GM20000 (cell line): ENCODE measurements at regions not wholly inside any gene's neighbourhood (a gene's known extent, or its start where the extent isn't known, plus 50 kb on each side); places are given as distances from the start of the nearest gene placed in this dataset.

Experiments used
- DNase-seq: peaks from one replicate; pipeline ENCODE4 v3.0.0; 2012; ENCODE audit warnings: low spot score
- TF ChIP-seq, protein P1 (sequence below): IDR thresholded peaks from 2 replicates; pipeline ENCODE4 v1.5.1; 2012; ENCODE audit warnings: mild to moderate bottlenecking, control low read depth; ENCODE audit errors: extremely low read depth, missing control alignments

DNA sequence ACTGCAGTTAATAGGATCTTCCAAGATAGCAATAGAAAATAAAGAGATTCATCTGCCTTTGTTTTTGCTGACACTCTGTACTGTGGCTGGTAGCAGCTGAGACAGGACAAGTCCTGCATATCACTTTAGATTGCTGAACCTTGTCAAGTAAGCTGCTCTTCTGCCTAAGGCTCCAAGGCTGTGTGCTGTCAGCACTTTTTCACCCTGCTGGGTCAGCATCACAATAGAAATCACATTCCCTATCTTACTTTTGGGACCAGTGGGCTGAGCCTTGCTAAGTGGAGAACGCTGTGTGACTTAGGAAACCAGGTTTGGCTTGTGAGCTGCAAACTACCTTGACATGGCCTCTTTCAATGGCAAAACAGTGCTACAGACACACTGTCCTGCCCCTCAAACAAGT, 263.9 kb downstream of the FRK start:
- no peak for DNase-seq
- TF ChIP-seq, protein P1, sequence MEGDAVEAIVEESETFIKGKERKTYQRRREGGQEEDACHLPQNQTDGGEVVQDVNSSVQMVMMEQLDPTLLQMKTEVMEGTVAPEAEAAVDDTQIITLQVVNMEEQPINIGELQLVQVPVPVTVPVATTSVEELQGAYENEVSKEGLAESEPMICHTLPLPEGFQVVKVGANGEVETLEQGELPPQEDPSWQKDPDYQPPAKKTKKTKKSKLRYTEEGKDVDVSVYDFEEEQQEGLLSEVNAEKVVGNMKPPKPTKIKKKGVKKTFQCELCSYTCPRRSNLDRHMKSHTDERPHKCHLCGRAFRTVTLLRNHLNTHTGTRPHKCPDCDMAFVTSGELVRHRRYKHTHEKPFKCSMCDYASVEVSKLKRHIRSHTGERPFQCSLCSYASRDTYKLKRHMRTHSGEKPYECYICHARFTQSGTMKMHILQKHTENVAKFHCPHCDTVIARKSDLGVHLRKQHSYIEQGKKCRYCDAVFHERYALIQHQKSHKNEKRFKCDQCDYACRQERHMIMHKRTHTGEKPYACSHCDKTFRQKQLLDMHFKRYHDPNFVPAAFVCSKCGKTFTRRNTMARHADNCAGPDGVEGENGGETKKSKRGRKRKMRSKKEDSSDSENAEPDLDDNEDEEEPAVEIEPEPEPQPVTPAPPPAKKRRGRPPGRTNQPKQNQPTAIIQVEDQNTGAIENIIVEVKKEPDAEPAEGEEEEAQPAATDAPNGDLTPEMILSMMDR = no peak

DNA sequence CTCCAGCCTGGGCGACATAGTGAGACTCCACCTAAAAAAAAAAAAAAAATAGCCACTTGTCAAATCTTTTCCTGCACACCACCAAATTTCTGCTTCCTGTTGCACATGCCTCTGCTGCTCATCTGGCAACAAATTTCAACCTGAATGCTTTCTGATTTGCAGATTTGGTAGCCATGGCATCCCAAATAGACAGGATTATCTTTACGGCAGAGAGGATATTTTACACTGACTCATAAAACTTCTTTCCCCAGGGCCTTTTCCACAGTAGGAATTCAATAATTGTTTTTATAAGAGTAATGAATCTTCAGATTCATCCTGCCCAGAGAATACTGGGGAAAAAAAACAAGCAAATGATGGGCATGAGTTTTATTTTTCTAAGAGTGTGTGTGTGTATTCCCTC, 264.6 kb downstream of the FRK start:
- TF ChIP-seq, protein P1 = no peak
- no peak for DNase-seq

DNA sequence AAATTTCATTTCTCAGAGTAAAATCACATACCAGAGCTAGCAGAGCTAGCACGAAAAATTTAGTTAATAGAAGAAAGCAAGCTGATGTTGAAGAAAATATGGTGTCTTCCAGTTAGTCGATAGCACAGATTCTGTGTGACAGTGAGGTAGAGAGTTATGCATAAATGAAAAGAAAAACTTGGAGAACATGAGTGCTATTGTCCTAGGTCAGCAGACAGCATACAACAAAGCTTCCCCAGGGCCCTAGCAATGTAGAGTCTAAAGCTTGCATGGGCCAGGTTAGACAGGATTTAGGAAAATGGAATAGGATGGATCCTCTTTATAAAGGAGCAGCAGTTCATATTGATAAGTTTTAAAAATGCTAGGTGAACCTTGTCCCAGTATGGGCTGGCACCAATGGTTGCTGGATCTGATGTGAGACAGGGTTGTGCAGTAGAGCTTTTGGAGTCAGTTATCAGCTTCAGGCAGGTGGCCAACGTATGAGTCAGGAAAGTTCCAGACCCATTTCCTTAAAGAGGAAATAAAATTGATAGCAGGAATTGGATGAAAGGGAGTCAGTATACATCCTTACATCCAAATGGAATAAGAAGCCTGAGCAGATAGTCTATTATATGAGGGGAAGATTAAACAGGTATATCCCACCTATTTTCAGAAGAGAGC, 277.2 kb downstream of the FRK start:
- DNase-seq = no peak
- TF ChIP-seq, protein P1 = no peak

DNA sequence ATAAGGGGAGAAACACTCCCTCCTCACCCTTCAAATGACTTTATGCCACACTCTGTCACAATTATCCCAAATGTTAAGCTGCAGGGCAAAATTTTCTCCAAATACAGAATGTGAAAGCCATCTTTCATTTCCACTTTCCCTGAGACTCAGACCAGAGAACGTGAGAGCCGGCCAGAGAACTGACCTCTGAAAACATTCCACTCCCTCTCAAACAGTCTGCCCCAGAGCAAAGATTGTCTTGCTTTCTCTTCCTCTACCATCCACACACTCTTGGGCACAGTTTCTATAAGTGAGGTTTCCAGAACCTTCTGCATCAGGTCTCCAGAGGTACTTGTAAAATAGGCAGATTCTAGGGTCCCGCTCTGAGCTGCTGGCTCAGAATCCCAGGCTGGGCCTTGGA, 278.1 kb downstream of the FRK start:
- DNase-seq = no peak
- TF ChIP-seq, protein P1 = no peak

DNA sequence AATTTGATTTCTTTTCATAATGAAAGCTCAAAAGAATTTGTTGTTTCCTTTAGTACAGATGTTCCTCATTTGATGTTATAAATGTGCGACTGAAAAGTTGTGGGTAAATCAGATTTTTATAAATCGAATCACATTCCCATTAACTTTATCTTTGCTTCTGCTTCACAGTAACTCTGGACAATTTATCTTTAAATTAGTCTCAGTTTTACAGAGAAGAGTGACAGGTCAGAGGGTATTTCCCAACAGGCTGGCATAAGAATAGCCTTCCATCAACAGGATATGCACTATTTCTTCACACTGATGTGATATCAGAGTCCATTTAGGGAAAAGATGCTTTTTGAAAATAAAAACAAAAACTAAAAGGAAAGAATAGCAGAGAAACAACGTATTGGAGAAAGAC, 286.9 kb downstream of the FRK start:
- DNase-seq = no peak
- TF ChIP-seq, protein P1 = no peak

DNA sequence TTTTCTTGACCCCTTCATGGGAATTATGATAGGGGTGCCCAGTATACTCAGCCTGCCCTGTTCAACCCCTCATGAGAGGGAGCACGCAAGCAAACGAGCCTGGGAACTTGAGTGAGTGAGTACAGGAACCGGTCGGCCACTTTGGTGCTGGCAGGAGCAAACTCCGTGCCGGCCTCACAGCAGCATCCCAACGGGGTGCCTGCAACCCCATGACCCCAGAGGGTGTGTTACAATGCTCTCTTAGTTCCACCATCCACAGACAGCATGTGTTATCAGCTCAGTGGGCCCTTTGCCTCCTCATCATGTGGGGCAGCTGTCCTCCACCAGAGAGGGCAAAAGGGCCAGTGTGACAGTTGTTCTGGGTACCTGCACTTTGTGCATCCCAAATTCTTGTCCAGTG, 289.8 kb downstream of the FRK start:
- TF ChIP-seq, protein P1 = no peak
- DNase-seq = no peak

DNA sequence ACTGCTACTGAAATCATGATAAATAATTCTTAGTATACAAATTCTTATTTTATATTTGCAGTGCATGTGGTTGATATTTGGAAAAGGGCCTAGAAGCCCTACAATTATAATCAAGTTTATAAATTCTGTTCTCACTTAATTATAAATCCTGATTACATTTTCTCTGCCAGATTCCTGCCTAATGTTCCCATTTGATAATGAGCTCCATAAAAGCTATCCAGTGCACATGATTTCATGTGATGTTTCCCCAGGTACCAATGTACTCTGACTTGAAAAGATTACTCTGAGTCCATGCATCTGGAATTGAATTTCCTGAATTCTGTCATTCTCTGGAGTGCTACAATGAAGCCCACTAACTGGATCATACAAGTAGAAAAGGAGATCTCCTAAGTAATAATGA, 292.2 kb downstream of the FRK start:
- DNase-seq = no peak
- TF ChIP-seq, protein P1 = no peak
